SK-N-SH (cell line): ENCODE measurements at regions not wholly inside any gene's neighbourhood (a gene's known extent, or its start where the extent isn't known, plus 50 kb on each side); places are given as distances from the start of the nearest gene placed in this dataset.

ENCODE experiments used
- CTCF ChIA-PET: fragments of 300-600, 350-600 bp; formaldehyde crosslinking; extraction: SDS; loops from one replicate; lab custom pipeline; 2021; lab: Yijun Ruan, JAX
- POLR2A ChIA-PET: fragments of 350-600 bp; sonication (Branson Sonifier 250); formaldehyde crosslinking; extraction: SDS; loops from one replicate; lab custom pipeline; 2020; ENCODE audit warnings: antibody characterized with exemption, inconsistent platforms; lab: Yijun Ruan, JAX
- DNase-seq: peaks from one replicate; pipeline ENCODE4 v3.0.0; 2012
- H2AFZ ChIP-seq: fragments of 200-600 bp; sonication (generic); 2 replicates; pipeline ENCODE4 v1.8.1; 2016; ENCODE audit warnings: antibody characterized with exemption, mild to moderate bottlenecking, low read depth
- H3F3A ChIP-seq: fragments of 200-600 bp; sonication (generic); replicated peaks from 2 replicates; pipeline ENCODE3; 2016; ENCODE audit warnings: antibody characterized with exemption, mild to moderate bottlenecking; ENCODE audit not compliant: insufficient read depth
- H3K27ac ChIP-seq, 2 experiments: fragments of 200-500 bp in 1 of 2; fragments of 200-600 bp in 1 of 2; sonication (Bioruptor generic) in 1 of 2; sonication (generic), shearing (Covaris generic) in 1 of 2; 2 replicates each; pipeline versions ENCODE4 v1.5.1 to v1.6.1; 2014 to 2016; ENCODE audit warnings: low read depth in 2 of 2, inconsistent platforms in 1 of 2, low read length in 1 of 2, mild to moderate bottlenecking in 1 of 2, mixed read lengths in 1 of 2
- H3K27me3 ChIP-seq: fragments of 200-600 bp; sonication (generic), shearing (Covaris generic); 2 replicates; pipeline ENCODE4 v1.6.1; 2016; ENCODE audit warnings: mixed run types; ENCODE audit not compliant: insufficient read depth
- H3K36me3 ChIP-seq, 2 experiments: fragments of 200-500 bp in 1 of 2; fragments of 200-600 bp in 1 of 2; sonication (Bioruptor generic) in 1 of 2; sonication (generic) in 1 of 2; replicated peaks in 1 of 2; 2 replicates each; pipeline versions ENCODE3 to v1.5.1; 2014 to 2016; ENCODE audit warnings: low read length in 1 of 2, mild to moderate bottlenecking in 1 of 2; ENCODE audit not compliant: insufficient read depth in 2 of 2, control insufficient read depth in 1 of 2
- H3K4me1 ChIP-seq, 2 experiments: fragments of 200-500 bp in 1 of 2; fragments of 200-600 bp in 1 of 2; sonication (Bioruptor generic) in 1 of 2; sonication (generic), shearing (Covaris generic) in 1 of 2; 2 replicates each; pipeline versions ENCODE4 v1.5.1 to v1.6.1; 2014 to 2016; ENCODE audit warnings: low read depth in 1 of 2, low read length in 1 of 2, mixed run types in 1 of 2; ENCODE audit not compliant: insufficient read depth in 2 of 2, control insufficient read depth in 1 of 2
- H3K4me2 ChIP-seq: fragments of 200-600 bp; sonication (generic), shearing (Covaris generic); 2 replicates; pipeline ENCODE4 v1.6.1; 2017; ENCODE audit warnings: mixed run types
- H3K4me3 ChIP-seq, 2 experiments: fragments of 200-500 bp in 1 of 2; fragments of 200-600 bp in 1 of 2; sonication (Bioruptor generic) in 1 of 2; sonication (generic), shearing (Covaris generic) in 1 of 2; 2 replicates each; pipeline versions ENCODE4 v1.5.1 to v1.8.1; 2014 to 2016; ENCODE audit warnings: low read depth in 2 of 2, inconsistent platforms in 1 of 2, low read length in 1 of 2, mild to moderate bottlenecking in 1 of 2, mixed read lengths in 1 of 2, moderate library complexity in 1 of 2
- H3K79me2 ChIP-seq: fragments of 200-600 bp; sonication (generic); 2 replicates; pipeline ENCODE4 v1.8.1; 2017; ENCODE audit warnings: mild to moderate bottlenecking; ENCODE audit not compliant: insufficient read depth
- H3K9ac ChIP-seq: fragments of 200-600 bp; sonication (generic); 2 replicates; pipeline ENCODE4 v1.6.1; 2017; ENCODE audit warnings: mixed run types
- H3K9me2 ChIP-seq: fragments of 200-600 bp; sonication (generic); 2 replicates; pipeline ENCODE4 v1.6.1; 2017; ENCODE audit warnings: mixed run types
- H3K9me3 ChIP-seq: fragments of 200-600 bp; sonication (generic); 2 replicates; pipeline ENCODE4 v1.6.1; 2017; ENCODE audit warnings: mixed run types, mild to moderate bottlenecking, moderate library complexity
- H4K20me1 ChIP-seq: fragments of 200-600 bp; sonication (generic); 2 replicates; pipeline ENCODE4 v1.6.1; 2017; ENCODE audit warnings: mild to moderate bottlenecking, mixed run types; ENCODE audit not compliant: insufficient read depth
- ELF1 ChIP-seq: IDR thresholded peaks from 2 replicates; pipeline ENCODE4 v1.4.0; 2012
- GABPA ChIP-seq: IDR thresholded peaks from 2 replicates; pipeline ENCODE4 v1.4.0; 2012; ENCODE audit warnings: low read depth, mild to moderate bottlenecking
- JUND ChIP-seq: IDR thresholded peaks from 2 replicates; pipeline ENCODE4 v1.4.0; 2012
- MEF2A ChIP-seq: IDR thresholded peaks from 2 replicates; pipeline ENCODE4 v1.4.0; 2012; ENCODE audit warnings: low read depth, borderline replicate concordance
- MXI1 ChIP-seq: IDR thresholded peaks from 2 replicates; pipeline ENCODE4 v1.6.1; 2012; ENCODE audit warnings: mild to moderate bottlenecking, low read depth, low read length, improper control_type of control experiment
- NFIC ChIP-seq: IDR thresholded peaks from 2 replicates; pipeline ENCODE4 v1.4.0; 2012; ENCODE audit warnings: borderline replicate concordance
- NRF1 ChIP-seq: IDR thresholded peaks from 2 replicates; pipeline ENCODE4 v1.6.1; 2012; ENCODE audit warnings: low read depth, mild to moderate bottlenecking, low read length
- RAD21 ChIP-seq: IDR thresholded peaks from 2 replicates; pipeline ENCODE4 v1.6.1; 2012; ENCODE audit warnings: mild to moderate bottlenecking, low read length
- RCOR1 ChIP-seq: fragments of 150-350 bp; IDR thresholded peaks from 2 replicates; pipeline ENCODE4 v1.6.1; 2017; ENCODE audit warnings: antibody characterized with exemption, low read length
- RXRA ChIP-seq: IDR thresholded peaks from 2 replicates; pipeline ENCODE4 v1.4.0; 2012; ENCODE audit warnings: low read depth, mild to moderate bottlenecking, borderline replicate concordance
- SMC3 ChIP-seq: IDR thresholded peaks from 2 replicates; pipeline ENCODE4 v1.6.1; 2012; ENCODE audit warnings: low read depth, low read length, improper control_type of control experiment
- YY1 ChIP-seq: IDR thresholded peaks from 2 replicates; pipeline ENCODE4 v1.4.0; 2012; ENCODE audit warnings: low read depth, mild to moderate bottlenecking
- whole genome bisulfite sequencing: methylation state at CpG from one replicate; pipeline ENCODE4 v1.1.6; 2017; ENCODE audit warnings: low lambda C conversion rate; 5-methylcytosine and 5-hydroxymethylcytosine counted together
- TF ChIP-seq, protein P1 (sequence below): IDR thresholded peaks from 2 replicates; pipeline ENCODE4 v1.4.0; 2012; ENCODE audit warnings: low read depth, borderline replicate concordance
- TF ChIP-seq, protein P2 (sequence below): fragments of 150-350 bp; IDR thresholded peaks from 2 replicates; pipeline ENCODE4 v1.6.1; 2017; ENCODE audit warnings: antibody characterized with exemption, low read length, low read depth, borderline replicate concordance
- TF ChIP-seq, protein P3 (sequence below): fragments of 150-350 bp; IDR thresholded peaks from 2 replicates; pipeline ENCODE4 v1.6.1; 2016; ENCODE audit warnings: mild to moderate bottlenecking, low read depth, low read length
- TF ChIP-seq, protein P4 (sequence below): IDR thresholded peaks from 2 replicates; pipeline ENCODE4 v1.4.0; 2012; ENCODE audit warnings: low read depth

DNA sequence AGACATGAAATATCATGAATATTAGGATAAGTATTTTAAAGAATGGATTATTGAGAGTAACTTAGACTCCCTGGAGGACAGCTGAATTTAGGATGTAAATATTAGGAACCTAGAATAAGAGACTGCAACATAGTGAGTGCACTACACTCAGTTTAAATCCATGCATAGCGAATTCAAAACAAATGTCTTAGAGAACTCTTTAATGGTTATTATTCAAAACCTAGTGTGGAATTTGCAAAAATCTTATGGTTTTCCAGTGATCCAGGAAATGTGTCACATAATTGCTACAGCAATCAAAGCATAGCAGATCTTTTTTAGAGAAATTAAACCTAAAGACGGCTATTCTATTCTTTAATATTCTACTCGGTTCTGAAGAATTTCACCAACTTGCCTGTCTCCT lies 239.0 kb downstream of the TMX3 start:
- Histone ChIP-seq H4K20me1 (no peaks in the 10 kb centered on the region), H3K4me1 (no peaks in the 10 kb centered on the region; a peak in 1 of 4 replicates), H3K9ac (no peak overlapping the region), H3K9me2 (no peaks in the 10 kb centered on the region), H3K79me2 (no peaks in the 10 kb centered on the region), H3F3A (no peaks in the 10 kb centered on the region), H3K27ac (no peak overlapping the region), H3K36me3 (no peaks in the 10 kb centered on the region), H3K9me3 (no peaks in the 10 kb centered on the region), H2AFZ (no peak overlapping the region), H3K4me3 (no peak overlapping the region)
- CTCF ChIA-PET = interaction anchor here (0.7 to 1.1 kb wide), 2 partner anchors 10 to 960 kb away, joined by 3 to 4 read pairs; no protein-coding TSS in a partner anchor
- WGBS = 88% methylated on average over 3 of the region's 3 CpGs
- POLR2A ChIA-PET = no interaction called here
- TF ChIP-seq GABPA (no peak), SMC3 (no peak), RXRA (no peak), MXI1 (no peak), MEF2A (no peak), NFIC (no peak)
- TF ChIP-seq, protein P1, sequence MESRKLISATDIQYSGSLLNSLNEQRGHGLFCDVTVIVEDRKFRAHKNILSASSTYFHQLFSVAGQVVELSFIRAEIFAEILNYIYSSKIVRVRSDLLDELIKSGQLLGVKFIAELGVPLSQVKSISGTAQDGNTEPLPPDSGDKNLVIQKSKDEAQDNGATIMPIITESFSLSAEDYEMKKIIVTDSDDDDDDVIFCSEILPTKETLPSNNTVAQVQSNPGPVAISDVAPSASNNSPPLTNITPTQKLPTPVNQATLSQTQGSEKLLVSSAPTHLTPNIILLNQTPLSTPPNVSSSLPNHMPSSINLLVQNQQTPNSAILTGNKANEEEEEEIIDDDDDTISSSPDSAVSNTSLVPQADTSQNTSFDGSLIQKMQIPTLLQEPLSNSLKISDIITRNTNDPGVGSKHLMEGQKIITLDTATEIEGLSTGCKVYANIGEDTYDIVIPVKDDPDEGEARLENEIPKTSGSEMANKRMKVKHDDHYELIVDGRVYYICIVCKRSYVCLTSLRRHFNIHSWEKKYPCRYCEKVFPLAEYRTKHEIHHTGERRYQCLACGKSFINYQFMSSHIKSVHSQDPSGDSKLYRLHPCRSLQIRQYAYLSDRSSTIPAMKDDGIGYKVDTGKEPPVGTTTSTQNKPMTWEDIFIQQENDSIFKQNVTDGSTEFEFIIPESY = no peak
- TF ChIP-seq, protein P2, sequence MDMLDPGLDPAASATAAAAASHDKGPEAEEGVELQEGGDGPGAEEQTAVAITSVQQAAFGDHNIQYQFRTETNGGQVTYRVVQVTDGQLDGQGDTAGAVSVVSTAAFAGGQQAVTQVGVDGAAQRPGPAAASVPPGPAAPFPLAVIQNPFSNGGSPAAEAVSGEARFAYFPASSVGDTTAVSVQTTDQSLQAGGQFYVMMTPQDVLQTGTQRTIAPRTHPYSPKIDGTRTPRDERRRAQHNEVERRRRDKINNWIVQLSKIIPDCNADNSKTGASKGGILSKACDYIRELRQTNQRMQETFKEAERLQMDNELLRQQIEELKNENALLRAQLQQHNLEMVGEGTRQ = no peak
- TF ChIP-seq, all 33 proteins: peak for 0
- Histone ChIP-seq H3K27me3 (no peaks in the 10 kb centered on the region), H3K4me2 (no peak overlapping the region)
- no peak for DNase-seq

DNA sequence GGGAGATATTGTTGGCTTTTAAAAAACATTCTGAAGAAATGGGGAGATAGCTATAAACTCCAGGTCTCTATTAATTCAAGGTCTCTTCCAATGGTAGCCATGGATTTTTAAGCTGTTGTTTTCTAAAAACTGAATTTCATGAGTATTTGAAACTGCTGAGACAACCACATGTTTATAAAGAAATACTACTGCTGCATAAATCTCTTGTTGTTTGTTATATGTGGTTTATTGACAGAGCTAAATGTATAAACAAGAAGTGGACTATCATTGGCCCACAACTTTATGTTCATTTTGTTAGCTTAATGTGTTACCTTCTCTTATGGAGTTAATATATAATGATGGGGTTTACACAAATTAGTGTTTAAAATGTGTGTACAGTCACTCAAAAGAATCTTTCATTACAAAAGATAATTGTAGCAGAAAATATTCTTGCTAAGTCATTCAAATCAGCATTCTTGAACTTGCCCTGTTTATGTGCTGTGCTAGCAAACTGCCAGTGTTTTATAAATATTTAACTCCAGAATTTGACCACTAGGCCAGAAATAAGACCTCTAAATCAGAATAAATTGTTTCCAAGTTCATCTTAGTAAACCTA lies 242.1 kb downstream of the TMX3 start:
- H3K27me3 ChIP-seq = no peaks in the 10 kb centered on the region
- H2AFZ ChIP-seq = no peak overlapping the region
- no peak overlapping the region for H3K9ac ChIP-seq
- no peaks in the 10 kb centered on the region for H3F3A ChIP-seq
- no peaks in the 10 kb centered on the region for H3K9me2 ChIP-seq
- ChIA-PET CTCF (no interaction called here), POLR2A (no interaction called here)
- no peak overlapping the region for H3K4me2 ChIP-seq
- H3K9me3 ChIP-seq = no peaks in the 10 kb centered on the region
- no peak overlapping the region for H3K4me3 ChIP-seq
- H3K36me3 ChIP-seq = no peaks in the 10 kb centered on the region
- no peak overlapping the region for H3K27ac ChIP-seq
- H3K79me2 ChIP-seq = no peaks in the 10 kb centered on the region
- H4K20me1 ChIP-seq = no peaks in the 10 kb centered on the region
- TF ChIP-seq, protein P2 = no peak
- TF ChIP-seq NRF1 (no peak), ELF1 (no peak), RCOR1 (no peak), YY1 (no peak), GABPA (no peak), MXI1 (no peak), JUND (no peak), RXRA (no peak), RAD21 (no peak)
- TF ChIP-seq, protein P3, sequence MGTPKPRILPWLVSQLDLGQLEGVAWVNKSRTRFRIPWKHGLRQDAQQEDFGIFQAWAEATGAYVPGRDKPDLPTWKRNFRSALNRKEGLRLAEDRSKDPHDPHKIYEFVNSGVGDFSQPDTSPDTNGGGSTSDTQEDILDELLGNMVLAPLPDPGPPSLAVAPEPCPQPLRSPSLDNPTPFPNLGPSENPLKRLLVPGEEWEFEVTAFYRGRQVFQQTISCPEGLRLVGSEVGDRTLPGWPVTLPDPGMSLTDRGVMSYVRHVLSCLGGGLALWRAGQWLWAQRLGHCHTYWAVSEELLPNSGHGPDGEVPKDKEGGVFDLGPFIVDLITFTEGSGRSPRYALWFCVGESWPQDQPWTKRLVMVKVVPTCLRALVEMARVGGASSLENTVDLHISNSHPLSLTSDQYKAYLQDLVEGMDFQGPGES = no peak
- TF ChIP-seq, protein P4, sequence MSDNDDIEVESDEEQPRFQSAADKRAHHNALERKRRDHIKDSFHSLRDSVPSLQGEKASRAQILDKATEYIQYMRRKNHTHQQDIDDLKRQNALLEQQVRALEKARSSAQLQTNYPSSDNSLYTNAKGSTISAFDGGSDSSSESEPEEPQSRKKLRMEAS = no peak
- no peak for DNase-seq
- H3K4me1 ChIP-seq = peaks cover 0 to 4% of the 10 kb centered on the region in 2 experiments; a peak in 2 of 4 replicates
